H1 (cell line): ENCODE measurements at regions not wholly inside any gene's neighbourhood (a gene's known extent, or its start where the extent isn't known, plus 50 kb on each side); places are given as distances from the start of the nearest gene placed in this dataset.

Source experiments
- CTCF ChIA-PET: fragments of 300-600 bp; sonication (Branson Sonifier 250); formaldehyde crosslinking; loops from one replicate; lab custom pipeline; 2021; ENCODE audit not compliant: partially characterized antibody; lab: Charles Lee
- POLR2A ChIA-PET: fragments of 300-600 bp; sonication (Branson Sonifier 250); formaldehyde crosslinking; loops from one replicate; lab custom pipeline; 2021; ENCODE audit warnings: inconsistent platforms; ENCODE audit not compliant: partially characterized antibody; lab: Charles Lee
- DNase-seq, 2 experiments: peaks; one replicate each; pipeline versions ENCODE4 v3.0.0 to v3.0.0-alpha.2; 2010 to 2022; ENCODE audit warnings: low spot score in 2 of 2, low read depth in 1 of 2, mixed read lengths in 1 of 2
- FAIRE-seq: peaks from 2 replicates; lab custom pipeline; 2011; peaks lifted over from hg19 to GRCh38; lab: Jason Lieb, UNC
- H2AFZ ChIP-seq: 2 replicates; pipeline ENCODE4 v1.8.1; 2012; ENCODE audit warnings: low read length, inconsistent platforms
- H2AK5ac ChIP-seq: 2 replicates; pipeline ENCODE4 v1.6.1; 2013; ENCODE audit warnings: low read depth, low read length
- H2BK120ac ChIP-seq: replicated peaks from 2 replicates; pipeline ENCODE3; 2013; ENCODE audit warnings: low read depth, low read length, inconsistent platforms
- H2BK12ac ChIP-seq: 2 replicates; pipeline ENCODE4 v1.6.1; 2013; ENCODE audit warnings: low read depth, low read length
- H2BK15ac ChIP-seq: 2 replicates; pipeline ENCODE4 v1.6.1; 2013; ENCODE audit warnings: low read length
- H2BK20ac ChIP-seq: 2 replicates; pipeline ENCODE4 v1.6.1; 2013; ENCODE audit warnings: low read length
- H2BK5ac ChIP-seq: 2 replicates; pipeline ENCODE4 v1.6.1; 2013; ENCODE audit warnings: low read depth, low read length
- H3K14ac ChIP-seq: 2 replicates; pipeline ENCODE4 v1.6.1; 2013; ENCODE audit warnings: inconsistent platforms; ENCODE audit not compliant: insufficient read length
- H3K18ac ChIP-seq: 2 replicates; pipeline ENCODE4 v1.6.1; 2013; ENCODE audit warnings: low read length; ENCODE audit errors: extremely low read depth
- H3K23ac ChIP-seq: 2 replicates; pipeline ENCODE4 v1.6.1; 2013; ENCODE audit warnings: inconsistent platforms; ENCODE audit not compliant: insufficient read length
- H3K23me2 ChIP-seq: 2 replicates; pipeline ENCODE4 v1.6.1; 2013; ENCODE audit warnings: low read depth, low read length
- H3K27ac ChIP-seq: 2 replicates; pipeline ENCODE4 v1.6.1; 2011; ENCODE audit warnings: low read depth, low read length, inconsistent platforms
- H3K27me3 ChIP-seq, 4 experiments: replicated peaks in 1 of 4; 1 replicate in 1 of 4; 2 replicates in 3 of 4; pipeline versions ENCODE4 v1.6.1 to v1.8.1; 2011 to 2013; ENCODE audit warnings: low read length in 3 of 4, mild to moderate bottlenecking in 3 of 4, inconsistent platforms in 2 of 4, mixed read lengths in 2 of 4, moderate library complexity in 1 of 4; ENCODE audit not compliant: control insufficient read depth in 3 of 4, insufficient read depth in 3 of 4; ENCODE audit errors: extremely low read depth in 1 of 4
- H3K36me3 ChIP-seq, 4 experiments: 2 replicates each; pipeline versions ENCODE4 v1.6.1 to v1.8.1; 2011 to 2013; ENCODE audit warnings: mild to moderate bottlenecking in 4 of 4, low read length in 3 of 4, moderate library complexity in 2 of 4, control low read depth in 1 of 4, inconsistent platforms in 1 of 4; ENCODE audit not compliant: insufficient read depth in 4 of 4, control insufficient read depth in 2 of 4
- H3K4ac ChIP-seq: replicated peaks from 2 replicates; pipeline ENCODE3; 2013; ENCODE audit warnings: low read length, low read depth, mixed read lengths, inconsistent platforms; ENCODE audit not compliant: insufficient read length
- H3K4me1 ChIP-seq, 4 experiments: replicated peaks in 1 of 4; 1 replicate in 1 of 4; 2 replicates in 3 of 4; pipeline versions ENCODE4 v1.6.1 to v1.8.1; 2011 to 2013; ENCODE audit warnings: low read length in 3 of 4, inconsistent platforms in 2 of 4, mixed read lengths in 1 of 4; ENCODE audit not compliant: insufficient read depth in 4 of 4, control insufficient read depth in 3 of 4
- H3K4me2 ChIP-seq, 2 experiments: 2 replicates each; pipeline versions ENCODE4 v1.6.1 to v1.8.1; 2011 to 2013; ENCODE audit warnings: low read depth in 2 of 2, low read length in 2 of 2, control low read depth in 1 of 2, inconsistent platforms in 1 of 2, mild to moderate bottlenecking in 1 of 2; ENCODE audit not compliant: insufficient read depth in 1 of 2
- H3K4me3 ChIP-seq, 4 experiments: fragments of 200-600, 300-600 bp in 1 of 4; sonication (generic), shearing (Covaris generic), sonication (Bioruptor Twin) in 1 of 4; 2 replicates each; pipeline versions ENCODE4 v1.5.1 to v1.8.1; 2011 to 2016; ENCODE audit warnings: low read length in 4 of 4, low read depth in 3 of 4, control low read depth in 2 of 4, inconsistent platforms in 2 of 4, mild to moderate bottlenecking in 2 of 4, mixed read lengths in 1 of 4, moderate library complexity in 1 of 4; ENCODE audit not compliant: insufficient read depth in 2 of 4; ENCODE audit errors: extremely low read depth in 1 of 4
- H3K56ac ChIP-seq: replicated peaks from 2 replicates; pipeline ENCODE3; 2013; ENCODE audit warnings: low read depth, mild to moderate bottlenecking, mixed read lengths, low read length, inconsistent platforms; ENCODE audit not compliant: insufficient read length
- H3K79me1 ChIP-seq: 2 replicates; pipeline ENCODE4 v1.6.1; 2013; ENCODE audit warnings: low read depth, low read length, control low read depth
- H3K79me2 ChIP-seq, 2 experiments: 2 replicates each; pipeline versions ENCODE4 v1.6.1 to v1.8.1; 2012 to 2013; ENCODE audit warnings: low read length in 2 of 2, mild to moderate bottlenecking in 2 of 2, inconsistent platforms in 1 of 2; ENCODE audit not compliant: insufficient read depth in 2 of 2, control insufficient read depth in 1 of 2
- H3K9ac ChIP-seq, 4 experiments: replicated peaks in 1 of 4; 1 replicate in 1 of 4; 2 replicates in 3 of 4; pipeline versions ENCODE4 v1.6.1 to v1.8.1; 2011 to 2013; ENCODE audit warnings: low read depth in 3 of 4, low read length in 3 of 4, control low read depth in 2 of 4, mild to moderate bottlenecking in 2 of 4, moderate library complexity in 2 of 4, inconsistent platforms in 1 of 4; ENCODE audit errors: extremely low read depth in 1 of 4
- H3K9me3 ChIP-seq, 2 experiments: 2 replicates each; pipeline versions ENCODE4 v1.6.1 to v1.8.1; 2012 to 2013; ENCODE audit warnings: mild to moderate bottlenecking in 2 of 2, moderate library complexity in 2 of 2, control low read depth in 1 of 2, inconsistent platforms in 1 of 2, low read depth in 1 of 2, low read length in 1 of 2, mixed read lengths in 1 of 2; ENCODE audit not compliant: insufficient read depth in 2 of 2
- H4K20me1 ChIP-seq, 2 experiments: replicated peaks in 1 of 2; 2 replicates each; pipeline versions ENCODE3 to v1.8.1; 2011 to 2013; ENCODE audit warnings: inconsistent platforms in 2 of 2, low read length in 2 of 2, mild to moderate bottlenecking in 1 of 2; ENCODE audit not compliant: insufficient read depth in 2 of 2, control insufficient read depth in 1 of 2
- H4K5ac ChIP-seq: 2 replicates; pipeline ENCODE4 v1.6.1; 2013; ENCODE audit warnings: low read length, low read depth, mixed read lengths, inconsistent platforms; ENCODE audit not compliant: insufficient read length
- H4K8ac ChIP-seq: 2 replicates; pipeline ENCODE4 v1.8.0; 2013; ENCODE audit warnings: mild to moderate bottlenecking, moderate library complexity, low read length, inconsistent platforms; ENCODE audit not compliant: insufficient read depth; ENCODE audit errors: extremely low read depth
- H4K91ac ChIP-seq: replicated peaks from 2 replicates; pipeline ENCODE3; 2013; ENCODE audit warnings: low read length, mixed read lengths, inconsistent platforms; ENCODE audit not compliant: insufficient read length
- KDM4A ChIP-seq: IDR thresholded peaks from one replicate; pipeline ENCODE4 v1.7.1; 2012; ENCODE audit warnings: low read depth, mild to moderate bottlenecking, moderate library complexity, low read length, inconsistent platforms; ENCODE audit not compliant: severe bottlenecking
- PHF8 ChIP-seq: fragments of 200-600 bp; sonication (generic); conservative IDR thresholded peaks from 2 replicates; pipeline ENCODE4 v1.7.1; 2012; ENCODE audit warnings: low read depth, mild to moderate bottlenecking, inconsistent platforms, low read length, moderate library complexity
- SRF ChIP-seq: IDR thresholded peaks from 2 replicates; pipeline ENCODE4 v1.6.1; 2011; ENCODE audit warnings: mild to moderate bottlenecking, low read depth, low read length, moderate library complexity
- TCF12 ChIP-seq: IDR thresholded peaks from 2 replicates; pipeline ENCODE4 v1.6.1; 2011; ENCODE audit warnings: low read depth, mild to moderate bottlenecking, low read length
- TEAD4 ChIP-seq: IDR thresholded peaks from 2 replicates; pipeline ENCODE4 v1.6.1; 2012; ENCODE audit warnings: low read depth, low read length, inconsistent platforms, mixed read lengths
- WGBS, 2 experiments: shearing (Covaris generic) in 1 of 2; methylation state at CpG; one replicate each; pipeline versions ENCODE4 v1.1.6 to v1.1.7; 2013 to 2015; ENCODE audit warnings: low lambda C conversion rate in 2 of 2, mixed read lengths in 2 of 2, inconsistent platforms in 1 of 2, low coverage in 1 of 2, missing lambda C conversion rate in 1 of 2; ENCODE audit not compliant: insufficient replicate concordance in 2 of 2, insufficient coverage in 1 of 2, insufficient read length in 1 of 2; ENCODE audit errors: extremely low coverage in 1 of 2, missing lambda C conversion rate in 1 of 2; 5-methylcytosine and 5-hydroxymethylcytosine counted together
- TF ChIP-seq, protein P1 (sequence below): IDR thresholded peaks from 2 replicates; pipeline ENCODE4 v1.6.1; 2012; ENCODE audit warnings: low read length, inconsistent platforms

DNA sequence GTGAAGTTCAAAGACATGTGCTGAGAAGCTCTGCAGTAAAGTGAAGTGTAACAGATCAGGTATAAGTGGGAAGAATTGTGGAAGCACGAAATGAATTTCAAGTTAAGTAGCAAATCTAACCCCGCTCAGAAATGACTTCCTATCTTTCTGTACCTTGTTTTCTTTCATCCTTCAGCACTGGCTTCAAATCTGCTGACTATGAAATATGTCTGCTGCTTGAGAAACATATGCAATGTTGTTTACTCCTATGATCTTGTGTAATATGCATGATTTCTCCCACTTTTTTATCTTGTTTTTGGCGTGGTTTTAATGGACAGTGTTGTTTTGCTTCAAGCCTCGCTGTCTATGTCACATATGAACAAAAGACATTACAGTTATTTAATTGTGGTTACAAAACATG lies 545.3 kb upstream of the NCAM2 start:
- no peaks in the 10 kb centered on the region for H3K23me2 ChIP-seq
- peaks cover 0 to 1% (median 0%) of the 10 kb centered on the region in 4 experiments; a peak in 1 of 7 replicates for H3K27me3 ChIP-seq
- no peaks in the 10 kb centered on the region for H4K20me1 ChIP-seq
- H3K4me1 ChIP-seq, result no peaks in the 10 kb centered on the region
- H2BK5ac ChIP-seq, result no peak overlapping the region
- no peak for FAIRE-seq
- H3K36me3 ChIP-seq, result no peaks in the 10 kb centered on the region
- no peak overlapping the region for H3K4me2 ChIP-seq
- no peak overlapping the region for H4K5ac ChIP-seq
- POLR2A ChIA-PET, result no interaction called here
- H3K4me3 ChIP-seq, result no peak overlapping the region
- no peak overlapping the region for H3K4ac ChIP-seq
- no peak overlapping the region for H2BK120ac ChIP-seq
- DNase-seq, result no peak
- no peak overlapping the region for H2AK5ac ChIP-seq
- H2BK12ac ChIP-seq, result no peak overlapping the region
- no peak overlapping the region for H2BK20ac ChIP-seq
- no peak overlapping the region for H3K27ac ChIP-seq
- H2AFZ ChIP-seq, result no peak overlapping the region
- H2BK15ac ChIP-seq, result no peak overlapping the region
- no peaks in the 10 kb centered on the region for H3K9me3 ChIP-seq
- H3K79me1 ChIP-seq, result no peaks in the 10 kb centered on the region
- no peak overlapping the region for H3K18ac ChIP-seq
- WGBS, 2 experiments, result 87% methylated on average over 4 of the region's 4 CpGs; no CpG with 5 or more reads in 1 of the 2 experiments
- H3K14ac ChIP-seq, result no peak overlapping the region
- H3K79me2 ChIP-seq, result no peaks in the 10 kb centered on the region
- no peak overlapping the region for H3K23ac ChIP-seq
- H3K56ac ChIP-seq, result no peak overlapping the region
- CTCF ChIA-PET, result interaction anchor here (0.6 to 0.9 kb wide), 2 partner anchors 10 to 431 kb away, joined by 3 read pairs; no protein-coding TSS in a partner anchor
- H4K8ac ChIP-seq, result no peak overlapping the region
- no peak overlapping the region for H3K9ac ChIP-seq
- H4K91ac ChIP-seq, result no peak overlapping the region
- TF ChIP-seq, protein P1, sequence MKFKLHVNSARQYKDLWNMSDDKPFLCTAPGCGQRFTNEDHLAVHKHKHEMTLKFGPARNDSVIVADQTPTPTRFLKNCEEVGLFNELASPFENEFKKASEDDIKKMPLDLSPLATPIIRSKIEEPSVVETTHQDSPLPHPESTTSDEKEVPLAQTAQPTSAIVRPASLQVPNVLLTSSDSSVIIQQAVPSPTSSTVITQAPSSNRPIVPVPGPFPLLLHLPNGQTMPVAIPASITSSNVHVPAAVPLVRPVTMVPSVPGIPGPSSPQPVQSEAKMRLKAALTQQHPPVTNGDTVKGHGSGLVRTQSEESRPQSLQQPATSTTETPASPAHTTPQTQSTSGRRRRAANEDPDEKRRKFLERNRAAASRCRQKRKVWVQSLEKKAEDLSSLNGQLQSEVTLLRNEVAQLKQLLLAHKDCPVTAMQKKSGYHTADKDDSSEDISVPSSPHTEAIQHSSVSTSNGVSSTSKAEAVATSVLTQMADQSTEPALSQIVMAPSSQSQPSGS, result no peak
- TF ChIP-seq PHF8 (no peak), SRF (no peak), KDM4A (no peak), TEAD4 (no peak), TCF12 (no peak)
